ENCODE measurements at regions not wholly inside any gene's neighbourhood (a gene's known extent, or its start where the extent isn't known, plus 50 kb on each side); places are given as distances from the start of the nearest gene placed in this dataset.
"Not testable (repeated sequence)": the region's sequence is repeated elsewhere in the genome, so short reads cannot be mapped to it uniquely, and the experiment has no call there.

DNA sequence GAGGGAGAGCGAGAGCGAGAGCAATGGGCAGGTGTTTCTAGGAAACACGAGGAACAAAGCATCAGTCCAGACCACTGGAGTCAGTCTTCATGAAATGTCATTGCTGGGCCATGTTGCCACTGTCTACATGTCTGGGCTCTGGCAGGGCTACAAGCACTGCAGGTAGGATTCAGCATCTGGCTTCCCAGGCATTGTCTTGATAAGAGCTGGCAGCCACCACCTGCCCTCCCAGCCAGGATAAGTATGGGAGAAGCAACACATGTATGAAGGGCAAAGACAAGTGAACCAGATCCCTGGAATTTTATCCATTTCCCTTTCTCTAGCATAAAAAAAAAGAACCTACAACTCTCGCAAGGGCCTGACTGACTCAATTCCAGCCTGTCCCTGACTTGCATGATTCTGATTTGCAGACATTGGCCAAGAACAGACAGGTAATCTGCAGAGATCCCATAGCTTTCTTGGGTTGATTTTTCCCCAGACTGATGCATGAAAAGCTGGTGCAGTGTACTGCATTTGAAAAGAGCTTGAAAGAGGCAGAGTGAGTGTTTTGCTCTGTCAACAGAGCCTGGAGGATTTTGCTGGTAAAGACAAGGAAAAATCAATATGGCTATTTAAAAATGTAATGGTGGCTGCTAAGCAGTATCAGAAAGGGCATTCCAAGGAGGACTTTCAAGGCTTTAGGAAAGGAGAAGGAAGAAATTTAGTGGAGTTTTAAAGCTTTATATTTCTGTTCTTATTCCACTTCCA is 157.2 kb upstream of the MYRIP start:
- Mint-ChIP-seq H3K4me1 (no peaks in the 10 kb centered on the region), H3K4me3 (no peak overlapping the region), H3K27me3 (no peaks in the 10 kb centered on the region), H3K36me3 (ENCODE audit: low read depth) (no peaks in the 10 kb centered on the region), H3K9me3 (no peaks in the 10 kb centered on the region), H3K27ac (no peak overlapping the region)
- ChIA-PET CTCF (no interaction called here), POLR2A (no interaction called here)
- DNase-seq (no peak), ATAC-seq (ENCODE audit: low read depth) (no peak)
- intact Hi-C loops (cut with micrococcal nuclease), result no loop called here
- TF ChIP-seq, protein P1, sequence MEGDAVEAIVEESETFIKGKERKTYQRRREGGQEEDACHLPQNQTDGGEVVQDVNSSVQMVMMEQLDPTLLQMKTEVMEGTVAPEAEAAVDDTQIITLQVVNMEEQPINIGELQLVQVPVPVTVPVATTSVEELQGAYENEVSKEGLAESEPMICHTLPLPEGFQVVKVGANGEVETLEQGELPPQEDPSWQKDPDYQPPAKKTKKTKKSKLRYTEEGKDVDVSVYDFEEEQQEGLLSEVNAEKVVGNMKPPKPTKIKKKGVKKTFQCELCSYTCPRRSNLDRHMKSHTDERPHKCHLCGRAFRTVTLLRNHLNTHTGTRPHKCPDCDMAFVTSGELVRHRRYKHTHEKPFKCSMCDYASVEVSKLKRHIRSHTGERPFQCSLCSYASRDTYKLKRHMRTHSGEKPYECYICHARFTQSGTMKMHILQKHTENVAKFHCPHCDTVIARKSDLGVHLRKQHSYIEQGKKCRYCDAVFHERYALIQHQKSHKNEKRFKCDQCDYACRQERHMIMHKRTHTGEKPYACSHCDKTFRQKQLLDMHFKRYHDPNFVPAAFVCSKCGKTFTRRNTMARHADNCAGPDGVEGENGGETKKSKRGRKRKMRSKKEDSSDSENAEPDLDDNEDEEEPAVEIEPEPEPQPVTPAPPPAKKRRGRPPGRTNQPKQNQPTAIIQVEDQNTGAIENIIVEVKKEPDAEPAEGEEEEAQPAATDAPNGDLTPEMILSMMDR (IDR thresholded peaks at IDR 0.05), result no peak

DNA sequence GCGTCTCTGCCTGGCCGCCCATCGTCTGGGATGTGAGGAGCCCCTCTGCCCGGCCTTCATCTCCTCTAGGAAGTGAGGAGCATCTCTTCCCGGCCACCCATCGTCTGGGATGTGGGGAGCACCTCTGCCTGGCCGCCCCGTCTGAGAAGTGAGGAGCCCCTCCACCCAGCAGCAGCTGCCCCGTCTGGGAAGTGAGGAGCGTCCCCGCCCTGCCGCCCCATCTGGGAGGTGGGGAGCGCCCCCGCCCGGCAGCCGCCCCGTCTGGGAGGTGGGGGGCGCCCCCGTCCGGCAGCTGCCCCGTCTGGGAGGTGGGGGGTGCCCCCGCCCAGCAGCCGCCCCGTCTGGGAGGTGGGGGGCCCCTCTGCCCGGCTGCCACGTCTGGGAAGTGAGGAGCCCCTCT is 153.7 kb upstream of the MYRIP start:
- H3K4me1 Mint-ChIP-seq; DNase-seq; H3K27me3 Mint-ChIP-seq; ATAC-seq (ENCODE audit: low read depth); H3K4me3 Mint-ChIP-seq; H3K9me3 Mint-ChIP-seq; POLR2A ChIA-PET; H3K27ac Mint-ChIP-seq; H3K36me3 Mint-ChIP-seq (ENCODE audit: low read depth); intact Hi-C loops (cut with micrococcal nuclease); CTCF ChIA-PET: not testable (repeated sequence)

DNA sequence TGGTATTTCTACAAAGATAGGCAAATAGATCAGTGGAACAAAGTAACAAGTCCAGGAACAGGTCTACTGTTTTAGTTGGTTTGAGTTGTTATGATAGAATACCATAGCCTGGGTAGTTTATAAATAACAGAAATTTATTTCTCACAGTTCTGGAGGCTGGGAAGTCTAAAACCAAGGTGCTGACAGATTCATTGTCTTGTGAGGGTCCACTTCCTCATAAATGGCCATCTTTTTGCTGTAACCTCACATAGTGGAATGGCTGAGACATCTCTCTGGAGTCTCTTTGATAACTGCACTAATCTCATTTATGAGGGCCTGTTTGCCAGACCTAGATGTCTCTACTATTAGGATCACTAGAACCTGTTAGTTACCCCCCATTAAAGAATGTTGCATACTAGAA is 152.3 kb upstream of the MYRIP start:
- Mint-ChIP-seq H3K4me3 (no peak overlapping the region), H3K27ac (no peak overlapping the region), H3K27me3 (peaks cover 5% of the 10 kb centered on the region), H3K36me3 (ENCODE audit: low read depth) (no peaks in the 10 kb centered on the region), H3K9me3 (no peaks in the 10 kb centered on the region), H3K4me1 (no peaks in the 10 kb centered on the region)
- no peak for ATAC-seq (ENCODE audit: low read depth)
- intact Hi-C loops (cut with micrococcal nuclease), result no loop called here
- ChIA-PET POLR2A (no interaction called here), CTCF (no interaction called here)
- no peak for DNase-seq
- TF ChIP-seq, protein P1 (IDR thresholded peaks at IDR 0.05), result no peak

DNA sequence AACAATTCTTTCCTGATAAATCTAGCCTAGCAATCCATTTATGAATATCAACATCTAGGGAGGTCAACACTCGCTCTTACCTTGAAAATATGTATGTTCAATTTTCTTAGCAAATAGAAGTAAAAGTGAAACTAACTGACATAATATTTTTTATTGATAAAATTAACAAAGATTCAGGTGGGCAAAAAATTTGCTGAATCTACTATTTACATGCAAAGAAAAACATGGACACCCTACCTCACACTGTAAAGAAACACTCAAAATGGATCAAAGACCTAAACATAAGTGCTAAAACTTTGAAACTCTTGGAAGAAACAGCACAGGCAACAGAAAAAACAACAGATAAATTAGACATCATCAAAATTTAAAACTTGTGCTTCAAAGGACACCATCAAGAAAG is 151.6 kb upstream of the MYRIP start:
- ChIA-PET POLR2A (no interaction called here), CTCF (no interaction called here)
- H3K27me3 Mint-ChIP-seq, result peaks cover 5% of the 10 kb centered on the region
- no peak overlapping the region for H3K4me3 Mint-ChIP-seq
- TF ChIP-seq, protein P1 (IDR thresholded peaks at IDR 0.05), result no peak
- H3K4me1 Mint-ChIP-seq, result no peaks in the 10 kb centered on the region
- no peak overlapping the region for H3K27ac Mint-ChIP-seq
- no peak for DNase-seq
- no peaks in the 10 kb centered on the region for H3K36me3 Mint-ChIP-seq (ENCODE audit: low read depth)
- H3K9me3 Mint-ChIP-seq, result no peaks in the 10 kb centered on the region
- intact Hi-C loops (cut with micrococcal nuclease), result no loop called here
- ATAC-seq (ENCODE audit: low read depth), result no peak

DNA sequence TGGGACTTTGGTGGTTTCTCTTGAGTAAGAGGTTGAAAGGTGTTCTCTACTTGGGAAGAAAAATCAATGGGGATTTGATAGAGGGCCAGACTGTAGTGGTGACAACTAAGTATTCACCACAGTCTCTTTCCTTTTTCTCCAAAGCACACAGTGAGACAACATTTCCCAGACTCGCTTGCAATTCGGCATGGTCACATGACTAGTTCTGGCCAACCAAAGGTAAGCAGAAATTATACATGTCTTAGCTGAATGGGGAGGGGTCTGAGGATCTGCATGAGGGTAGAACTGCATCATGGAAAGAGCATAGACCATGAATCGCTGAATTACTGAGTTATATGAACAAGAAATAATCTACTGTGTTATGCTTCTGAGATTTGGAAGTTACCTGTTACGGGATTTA is 144.5 kb upstream of the MYRIP start:
- DNase-seq (no peak), ATAC-seq (ENCODE audit: low read depth) (no peak)
- TF ChIP-seq, protein P1 (IDR thresholded peaks at IDR 0.05), result no peak
- intact Hi-C loops (cut with micrococcal nuclease), result no loop called here
- Mint-ChIP-seq H3K36me3 (ENCODE audit: low read depth) (no peaks in the 10 kb centered on the region), H3K27ac (no peak overlapping the region), H3K4me1 (no peaks in the 10 kb centered on the region), H3K4me3 (no peak overlapping the region), H3K9me3 (no peaks in the 10 kb centered on the region), H3K27me3 (peaks cover 8% of the 10 kb centered on the region)
- POLR2A ChIA-PET, result no interaction called here
- CTCF ChIA-PET, result no interaction called here

DNA sequence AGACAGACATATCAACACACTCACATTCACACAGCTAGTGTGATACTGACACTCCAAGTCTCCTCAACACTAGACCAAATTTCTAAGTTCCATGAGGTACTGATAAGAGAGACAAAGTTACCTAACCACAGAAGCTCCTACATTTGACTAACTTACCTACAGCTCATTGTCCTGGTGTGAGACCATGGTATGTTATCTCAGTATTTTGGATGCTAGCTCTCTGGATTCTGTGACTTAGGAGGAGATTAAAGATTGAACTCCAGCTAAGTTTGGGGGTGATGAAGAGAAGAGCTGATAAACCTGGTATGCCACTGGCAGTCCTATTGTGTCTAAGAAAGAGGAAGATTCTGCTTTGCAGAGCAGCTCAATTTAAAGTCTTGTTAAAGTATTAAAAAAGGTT is 144.0 kb upstream of the MYRIP start:
- Mint-ChIP-seq H3K27ac (no peak overlapping the region), H3K4me3 (no peak overlapping the region), H3K36me3 (ENCODE audit: low read depth) (no peaks in the 10 kb centered on the region), H3K27me3 (peaks cover 5% of the 10 kb centered on the region), H3K9me3 (no peaks in the 10 kb centered on the region), H3K4me1 (no peaks in the 10 kb centered on the region)
- ATAC-seq (ENCODE audit: low read depth), result no peak
- CTCF ChIA-PET, result no interaction called here
- intact Hi-C loops (cut with micrococcal nuclease), result no loop called here
- TF ChIP-seq, protein P1 (IDR thresholded peaks at IDR 0.05), result no peak
- no peak for DNase-seq
- POLR2A ChIA-PET, result no interaction called here

All from activated B cell treated with CpG ODN at 0.5 μM for 24 hours (primary cell).